Heart right ventricle (tissue), 16 donors: ENCODE measurements at regions not wholly inside any gene's neighbourhood (a gene's known extent, or its start where the extent isn't known, plus 50 kb on each side); places are given as distances from the start of the nearest gene placed in this dataset.

ENCODE experiments used
- ATAC-seq, 8 donors: fragments of 200-7000 bp; cut with Tn5 transposase; one replicate each; pipeline ENCODE4 v1.9.1; 2020; ENCODE audit warnings: mild to moderate bottlenecking in 8 of 8, moderate library complexity in 8 of 8, moderate number of reproducible peaks in 1 of 8
- DNase-seq, 2 donors: peaks; one replicate each; pipeline ENCODE4 v3.0.0-alpha.2; 2020
- H3K27ac ChIP-seq, 10 donors: fragments of 200-600 bp; sonication (generic) in 2 of 10; one replicate each; pipeline versions ENCODE4 v1.5.0 to v1.8.0; 2020 to 2022; ENCODE audit warnings: mild to moderate bottlenecking in 3 of 10
- H3K27me3 ChIP-seq, 7 donors: fragments of 200-600 bp; one replicate each; pipeline ENCODE4 v1.8.0; 2021 to 2022; ENCODE audit warnings: mild to moderate bottlenecking in 2 of 7
- H3K36me3 ChIP-seq, 9 donors: fragments of 200-600 bp; sonication (generic) in 1 of 9; one replicate each; pipeline versions ENCODE4 v1.5.0 to v1.8.0; 2020 to 2022; ENCODE audit warnings: mild to moderate bottlenecking in 2 of 9
- H3K4me1 ChIP-seq, 9 donors: fragments of 200-600 bp; sonication (generic) in 1 of 9; one replicate each; pipeline versions ENCODE4 v1.5.0 to v1.8.0; 2020 to 2022; ENCODE audit warnings: mild to moderate bottlenecking in 4 of 9
- H3K4me3 ChIP-seq, 10 donors: fragments of 200-600 bp; sonication (generic) in 2 of 10; one replicate each; pipeline versions ENCODE4 v1.5.0 to v1.8.0; 2020 to 2022; ENCODE audit warnings: mild to moderate bottlenecking in 7 of 10, moderate library complexity in 2 of 10
- H3K9me3 ChIP-seq, 11 donors: fragments of 200-600 bp in 10 of 11; sonication (generic) in 2 of 11; one replicate each; pipeline versions ENCODE4 v1.5.0 to v1.8.0; 2013 to 2022; ENCODE audit warnings: mild to moderate bottlenecking in 2 of 11, control low read depth in 1 of 11, moderate library complexity in 1 of 11
- CTCF ChIP-seq, 9 donors: fragments of 200-600 bp; sonication (generic) in 2 of 9; IDR thresholded peaks; one replicate each; pipeline versions ENCODE4 v1.5.0 to v1.8.0; 2021 to 2022; ENCODE audit warnings: antibody characterized with exemption in 9 of 9, mild to moderate bottlenecking in 5 of 9, moderate library complexity in 1 of 9
- WGBS, 2 donors: extraction: QIAGEN DNeasy Blood & Tissue Kit; methylation state at CpG; one replicate each; pipeline ENCODE4 v1.1.7; 2013; ENCODE audit warnings: inconsistent platforms in 1 of 2; 5-methylcytosine and 5-hydroxymethylcytosine counted together
- intact Hi-C, 10 donors: fragments of 100-400 bp; cut with DNase I; formaldehyde crosslinking; loops; one replicate each; pipeline versions ENCODE4 v1.11.1 to v1.14.2; 2022
- donor health status: Arrhythmogenic right ventricular cardiomyopathy.
- donor health status: ischemic (EF 13 %, LVEDD 7.1; RV severe dilation, severe dysfunction).
- donor health status: healthy with polysubstance abuse.
- donor health status: DM: no; HTN: yes; CAD: no.
- donor health status: DM: no; HTN: no; CAD: no.
- donor health status: ischemic (EF 25% LVEDD 6.9; RV normal size, moderate dysfunction).
- donor health status: ischemic (EF 25% LVEDD 5.7; RV mildly dilated, moderate dysfunction).
- donor health status: healthy.
- donor health status: DM: yes; HTN: yes; CAD: no.
- donor health status: Ischemic cardiomyopathy.
- donor health status: ischemic (EF 35%, LVEDD 5.7; RV mildly dilated, moderate dysfunction).
- donor health status: nonischemic (EF 11% LVEDD 7.7; RV severe dilation, severe dysfunction).
- donor health status: DM: yes; HTN: yes; CAD: no.
- donor health status: PGD.
- donor health status: ischemic (EF 29% LVEDD 5.4; RV normal size, mild dysfunction).
- donor health status: nonischemic (EF 23%, LVEDD 6.1; RV moderate dilation, normal function).

- Histone ChIP-seq H3K36me3 (no peaks in the 10 kb centered on the region), H3K4me1 (peaks cover 0 to 3% (median 0%) of the 10 kb centered on the region in 9 donors), H3K27me3 (peaks cover 0 to 13% (median 0%) of the 10 kb centered on the region in 7 donors), H3K4me3 (no peak overlapping the region), H3K27ac (no peak overlapping the region), H3K9me3 (no peaks in the 10 kb centered on the region)
- ATAC-seq (no peak), DNase-seq (no peak)
- intact Hi-C loops, result no loop called here
- TF ChIP-seq CTCF (IDR thresholded peaks at IDR 0.05), result no peak
- WGBS, 2 donors, result 86 to 87% methylated on average over 2 of the region's 2 CpGs
These were observed 213.3 kb upstream of the ZNF536 start for GRCh38 chr19:30158893-30159245.

- DNase-seq (no peak), ATAC-seq (no peak)
- Histone ChIP-seq H3K9me3 (no peaks in the 10 kb centered on the region), H3K27ac (no peak overlapping the region), H3K4me1 (peaks cover 0 to 3% (median 0%) of the 10 kb centered on the region in 9 donors), H3K27me3 (peaks cover 0 to 13% (median 0%) of the 10 kb centered on the region in 7 donors), H3K4me3 (no peak overlapping the region), H3K36me3 (no peaks in the 10 kb centered on the region)
- intact Hi-C loops, result no loop called here
- TF ChIP-seq CTCF (IDR thresholded peaks at IDR 0.05), result no peak
- WGBS, 2 donors, result 78 to 81% methylated on average over 1 of the region's 1 CpG
These were observed 212.5 kb upstream of the ZNF536 start for GRCh38 chr19:30159636-30160035.

GRCh38 chr19:30160426-30160825, 211.8 kb upstream of the ZNF536 start:
- 66 to 77% methylated on average over 9 of the region's 9 CpGs for WGBS, 2 donors
- H3K9me3 ChIP-seq, result no peaks in the 10 kb centered on the region

GRCh38 chr19:30161021-30161655, 211.0 kb upstream of the ZNF536 start:
- H3K36me3 ChIP-seq, result no peaks in the 10 kb centered on the region
- DNase-seq (no peak), ATAC-seq (no peak)
- WGBS, 2 donors, result 83 to 89% methylated on average over 7 of the region's 7 CpGs
- no peaks in the 10 kb centered on the region for H3K9me3 ChIP-seq
- H3K4me1 ChIP-seq, result peaks cover 0 to 3% (median 0%) of the 10 kb centered on the region in 9 donors
- H3K4me3 ChIP-seq, result no peak overlapping the region
- no peak for TF ChIP-seq CTCF (IDR thresholded peaks at IDR 0.05)
- peaks cover 0 to 7% (median 0%) of the 10 kb centered on the region in 7 donors for H3K27me3 ChIP-seq
- intact Hi-C loops, result no loop called here
- H3K27ac ChIP-seq, result no peak overlapping the region

More at GRCh38 chr19:30160426-30160825, 211.8 kb upstream of the ZNF536 start:
- DNase-seq (no peak), ATAC-seq (no peak)
- Histone ChIP-seq H3K4me3 (no peak overlapping the region), H3K27ac (no peak overlapping the region), H3K27me3 (peaks cover 0 to 13% (median 0%) of the 10 kb centered on the region in 7 donors), H3K36me3 (no peaks in the 10 kb centered on the region), H3K4me1 (peaks cover 0 to 3% (median 0%) of the 10 kb centered on the region in 9 donors)
- no peak for TF ChIP-seq CTCF (IDR thresholded peaks at IDR 0.05)
- intact Hi-C loops, result no loop called here
